Spinal cord (tissue), 9 donors: ENCODE measurements at regions not wholly inside any gene's neighbourhood (a gene's known extent, or its start where the extent isn't known, plus 50 kb on each side); places are given as distances from the start of the nearest gene placed in this dataset.

Experiments used
- DNase-seq, 6 donors: peaks; one replicate each; pipeline versions ENCODE4 v3.0.0 to v3.0.0-alpha.2; 2013 to 2015; ENCODE audit warnings: low spot score in 6 of 6, low read depth in 4 of 6
- H3K27ac ChIP-seq: one replicate; pipeline ENCODE4 v1.5.1; 2013; ENCODE audit warnings: low read depth, low read length, control low read depth
- H3K27me3 ChIP-seq: one replicate; pipeline ENCODE4 v1.6.1; 2013; ENCODE audit warnings: low read length; ENCODE audit not compliant: control insufficient read depth, insufficient read depth
- H3K36me3 ChIP-seq: one replicate; pipeline ENCODE4 v1.6.1; 2013; ENCODE audit warnings: low read length; ENCODE audit not compliant: control insufficient read depth, insufficient read depth
- H3K4me1 ChIP-seq: one replicate; pipeline ENCODE4 v1.6.1; 2013; ENCODE audit warnings: low read length; ENCODE audit not compliant: control insufficient read depth, insufficient read depth
- H3K4me3 ChIP-seq: one replicate; pipeline ENCODE4 v1.5.1; 2013; ENCODE audit warnings: low read depth, low read length, control low read depth
- H3K9me3 ChIP-seq: one replicate; pipeline ENCODE4 v1.6.1; 2013; ENCODE audit warnings: low read length; ENCODE audit not compliant: control insufficient read depth, insufficient read depth
- WGBS: methylation state at CpG from one replicate; pipeline ENCODE4 v1.1.5; 2013; ENCODE audit warnings: missing lambda C conversion rate; ENCODE audit not compliant: insufficient coverage; 5-methylcytosine and 5-hydroxymethylcytosine counted together
- donor health status: healthy.

GRCh38 chr14:101616202-101616601 is 54.9 kb downstream of the DIO3 start:
- no CpG with 5 or more reads among the region's 2 CpGs for WGBS
- no peak for DNase-seq
- H3K4me3 ChIP-seq: no peak overlapping the region

GRCh38 chr14:101619484-101619883 is 58.2 kb downstream of the DIO3 start:
- H3K9me3 ChIP-seq: no peaks in the 10 kb centered on the region
- H3K4me3 ChIP-seq: no peak overlapping the region
- 92% methylated on average over 8 of the region's 8 CpGs for WGBS
- no peak for DNase-seq
- no peak overlapping the region for H3K27ac ChIP-seq
- H3K36me3 ChIP-seq: no peaks in the 10 kb centered on the region
- no peaks in the 10 kb centered on the region for H3K27me3 ChIP-seq
- peaks cover 3% of the 10 kb centered on the region for H3K4me1 ChIP-seq

More at GRCh38 chr14:101616202-101616601, 54.9 kb downstream of the DIO3 start:
- no peak overlapping the region for H3K27ac ChIP-seq
- no peaks in the 10 kb centered on the region for H3K36me3 ChIP-seq
- no peaks in the 10 kb centered on the region for H3K4me1 ChIP-seq
- no peaks in the 10 kb centered on the region for H3K9me3 ChIP-seq
- no peaks in the 10 kb centered on the region for H3K27me3 ChIP-seq

- DNase-seq: no peak
- H3K9me3 ChIP-seq: no peaks in the 10 kb centered on the region
- no peak overlapping the region for H3K4me3 ChIP-seq
- peaks cover 7% of the 10 kb centered on the region for H3K4me1 ChIP-seq
- H3K27ac ChIP-seq: no peak overlapping the region
- H3K36me3 ChIP-seq: no peaks in the 10 kb centered on the region
- no peaks in the 10 kb centered on the region for H3K27me3 ChIP-seq
- WGBS: 93% methylated on average over 11 of the region's 11 CpGs
These were observed 58.9 kb downstream of the DIO3 start for GRCh38 chr14:101620031-101620788.

- H3K36me3 ChIP-seq: no peaks in the 10 kb centered on the region
- H3K4me3 ChIP-seq: no peak overlapping the region
- DNase-seq: no peak
- no peak overlapping the region for H3K27ac ChIP-seq
- 79% methylated on average over 21 of the region's 22 CpGs for WGBS
- H3K4me1 ChIP-seq: peaks cover 7% of the 10 kb centered on the region
- no peaks in the 10 kb centered on the region for H3K27me3 ChIP-seq
- no peaks in the 10 kb centered on the region for H3K9me3 ChIP-seq
These were observed 59.8 kb downstream of the DIO3 start for GRCh38 chr14:101620821-101621785.

- WGBS: 85% methylated on average over 14 of the region's 18 CpGs
These were observed 61.2 kb downstream of the DIO3 start for GRCh38 chr14:101622251-101623076.

GRCh38 chr14:101623077-101623372 is 61.7 kb downstream of the DIO3 start:
- H3K27me3 ChIP-seq: no peaks in the 10 kb centered on the region
- H3K4me1 ChIP-seq: peaks cover 13% of the 10 kb centered on the region
- H3K9me3 ChIP-seq: no peaks in the 10 kb centered on the region
- no peaks in the 10 kb centered on the region for H3K36me3 ChIP-seq
- H3K27ac ChIP-seq: no peak overlapping the region
- 98% methylated on average over 6 of the region's 6 CpGs for WGBS
- no peak overlapping the region for H3K4me3 ChIP-seq
- DNase-seq: no peak

More at GRCh38 chr14:101622251-101623076, 61.2 kb downstream of the DIO3 start:
- Histone ChIP-seq H3K4me1 (peaks cover 7% of the 10 kb centered on the region), H3K36me3 (no peaks in the 10 kb centered on the region), H3K4me3 (no peak overlapping the region), H3K27ac (no peak overlapping the region), H3K9me3 (no peaks in the 10 kb centered on the region), H3K27me3 (no peaks in the 10 kb centered on the region)
- no peak for DNase-seq

GRCh38 chr14:101623685-101624444 is 62.6 kb downstream of the DIO3 start:
- Histone ChIP-seq H3K27ac (no peak overlapping the region), H3K27me3 (no peaks in the 10 kb centered on the region), H3K4me1 (peaks cover 21% of the 10 kb centered on the region), H3K4me3 (no peak overlapping the region), H3K36me3 (no peaks in the 10 kb centered on the region), H3K9me3 (no peaks in the 10 kb centered on the region)
- WGBS: 82% methylated on average over 9 of the region's 9 CpGs
- DNase-seq: no peak

GRCh38 chr14:101624536-101624935 is 63.2 kb downstream of the DIO3 start:
- 52% methylated on average over 6 of the region's 11 CpGs for WGBS
- no peak for DNase-seq
- Histone ChIP-seq H3K36me3 (no peaks in the 10 kb centered on the region), H3K4me3 (no peak overlapping the region), H3K27ac (no peak overlapping the region), H3K9me3 (no peaks in the 10 kb centered on the region), H3K27me3 (no peaks in the 10 kb centered on the region), H3K4me1 (peaks cover 24% of the 10 kb centered on the region)
